GM19351 (cell line): ENCODE measurements at regions not wholly inside any gene's neighbourhood (a gene's known extent, or its start where the extent isn't known, plus 50 kb on each side); places are given as distances from the start of the nearest gene placed in this dataset.
A peak's percentile ranks its signal among the peaks of the same experiment; 100 is the strongest.

Source experiments
- ATAC-seq: cut with Tn5 transposase; IDR thresholded peaks from one replicate; pipeline ENCODE4 v1.9.1; 2021; ENCODE audit warnings: mild to moderate bottlenecking, moderate library complexity; ENCODE audit not compliant: unreplicated experiment

DNA sequence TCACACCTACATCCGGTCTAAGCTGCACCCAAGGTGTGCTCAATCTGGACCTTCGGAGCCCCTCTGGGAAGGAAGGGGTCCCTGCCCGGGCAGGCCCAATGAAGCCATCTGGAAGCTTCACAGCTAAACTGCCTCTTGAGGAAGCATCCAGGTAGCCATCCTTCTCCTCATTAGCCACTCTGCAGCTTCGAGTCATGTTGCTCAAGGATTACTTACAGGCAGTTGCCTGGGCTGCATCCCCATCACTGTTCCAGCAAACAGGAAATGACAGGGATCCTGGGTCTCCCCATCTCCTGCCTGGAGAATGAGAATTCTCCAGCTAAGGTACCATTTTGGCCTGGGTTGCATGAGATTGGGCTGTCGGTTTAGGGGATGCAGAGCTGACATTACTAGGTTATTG, 91.7 kb downstream of the ERMARD start:
- no peak for ATAC-seq

GRCh38 chr6:169841907-169842606, 90.6 kb downstream of the ERMARD start:
- no peak for ATAC-seq

DNA sequence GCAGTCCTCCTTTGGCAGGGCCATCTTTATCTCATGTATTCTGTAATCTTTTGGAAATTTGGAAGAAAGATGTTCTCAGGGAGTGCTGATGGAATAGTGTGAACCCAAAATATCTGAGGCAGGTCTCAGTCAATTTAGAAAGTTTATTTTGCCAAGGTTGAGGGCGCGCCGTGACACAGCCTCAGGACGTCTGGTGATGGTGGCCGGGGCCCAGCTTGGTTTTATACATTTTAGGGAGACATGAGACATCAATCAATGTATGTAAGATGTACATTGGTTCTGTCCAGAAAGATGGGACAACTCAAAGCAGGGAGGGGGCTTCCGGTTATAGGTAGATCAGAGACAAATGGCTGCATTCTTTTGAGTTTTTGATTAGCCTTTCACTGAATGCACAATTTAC, 89.8 kb downstream of the ERMARD start:
- ATAC-seq = no peak

- ATAC-seq = no peak
Observed at GRCh38 chr6:169839898-169840631, 88.6 kb downstream of the ERMARD start.

- ATAC-seq = no peak
Observed at GRCh38 chr6:169839493-169839892, 88.1 kb downstream of the ERMARD start.

GRCh38 chr6:169839029-169839481, 87.6 kb downstream of the ERMARD start:
- no peak for ATAC-seq

DNA sequence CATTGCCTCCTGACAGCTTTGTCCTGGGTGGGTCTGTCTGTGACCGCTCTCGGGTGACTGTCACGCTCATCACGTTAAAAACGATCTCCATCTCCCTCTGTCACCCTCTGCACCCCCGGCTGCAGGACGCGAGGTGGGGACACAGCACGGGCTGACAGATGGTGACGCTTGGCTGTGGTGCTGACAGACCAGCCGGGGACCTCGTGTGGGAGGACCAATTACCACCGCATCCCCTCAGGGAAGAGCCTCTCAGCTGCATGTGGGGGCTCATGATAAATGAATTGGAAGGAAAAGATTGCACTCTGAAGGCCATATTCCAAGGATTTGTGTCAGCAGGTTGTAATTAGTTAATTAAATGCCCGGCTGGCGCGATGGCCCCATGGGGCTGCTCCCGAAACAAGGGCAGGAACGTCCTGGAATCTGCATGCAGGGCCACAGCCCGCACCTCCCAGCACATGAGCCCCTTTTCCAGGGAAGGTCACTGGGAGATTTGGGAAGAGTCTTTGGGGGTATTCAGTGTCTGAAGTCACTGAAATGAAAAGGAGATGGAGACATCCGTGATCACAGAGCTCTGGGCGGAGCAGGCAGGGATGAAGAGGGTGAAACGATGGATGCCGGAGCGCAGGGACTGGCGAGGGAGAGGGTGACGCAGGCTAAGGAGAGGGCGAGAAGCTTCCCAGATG, 87.1 kb downstream of the ERMARD start:
- ATAC-seq = no peak

DNA sequence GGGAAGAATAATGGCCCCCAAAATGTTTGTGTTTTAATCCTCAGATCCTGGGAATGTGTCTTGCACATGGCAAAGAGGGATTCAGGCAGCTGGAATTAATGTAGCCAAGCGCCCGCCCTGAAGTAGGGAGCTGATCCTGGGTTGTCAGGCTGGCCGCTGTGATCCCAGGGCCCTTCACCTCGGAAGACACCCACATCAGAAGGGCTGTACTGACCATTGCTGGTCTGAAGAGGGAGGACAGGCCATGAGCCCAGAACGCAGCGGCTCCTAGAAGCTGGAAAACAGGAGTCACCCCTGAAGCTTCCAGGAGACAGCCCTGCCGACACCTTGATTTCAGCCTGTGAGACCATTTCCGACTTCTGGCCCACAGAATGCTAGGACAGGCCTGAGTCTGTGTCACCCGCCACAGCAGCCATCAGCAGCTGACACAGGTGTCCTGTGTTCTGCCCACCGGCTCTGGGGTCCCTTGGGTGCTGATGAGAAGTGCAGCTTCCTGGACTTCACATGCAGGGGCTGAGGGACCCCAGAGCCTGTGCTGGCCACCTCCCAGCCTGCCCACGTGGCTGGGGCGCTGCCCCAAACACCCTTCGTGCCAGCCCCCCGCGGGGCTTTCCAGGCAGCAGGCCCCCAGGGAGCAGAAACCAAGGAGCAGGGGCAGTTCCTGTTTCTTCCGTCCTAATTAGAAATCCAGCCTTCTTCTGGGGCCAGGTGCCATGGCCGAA, 86.3 kb downstream of the ERMARD start:
- ATAC-seq = no peak

DNA sequence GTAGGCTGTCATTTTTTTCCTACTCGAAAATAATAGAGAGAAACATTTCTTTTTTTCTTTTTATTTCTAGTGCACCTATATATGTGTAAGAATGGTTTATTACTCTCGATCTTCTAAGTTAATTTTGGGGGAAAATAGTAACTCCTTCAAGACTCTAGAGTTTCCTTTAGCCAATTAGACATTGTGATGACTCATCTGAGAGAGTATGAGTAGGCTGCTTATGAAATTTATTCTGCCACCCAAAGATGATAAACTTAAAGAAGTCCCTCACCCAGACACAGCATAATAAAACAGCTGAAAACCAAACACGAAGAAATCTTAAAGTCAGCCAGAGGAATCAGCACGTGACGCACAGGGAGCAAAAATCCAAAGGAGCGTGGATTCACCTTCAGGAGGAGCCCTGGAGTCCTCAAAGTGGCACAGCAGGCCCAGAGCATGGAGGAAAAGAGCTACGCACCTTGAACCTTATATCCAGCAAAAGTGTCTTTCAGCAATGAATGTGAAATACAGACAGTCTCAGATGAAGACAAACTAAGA, 81.9 kb downstream of the ERMARD start:
- ATAC-seq = no peak

DNA sequence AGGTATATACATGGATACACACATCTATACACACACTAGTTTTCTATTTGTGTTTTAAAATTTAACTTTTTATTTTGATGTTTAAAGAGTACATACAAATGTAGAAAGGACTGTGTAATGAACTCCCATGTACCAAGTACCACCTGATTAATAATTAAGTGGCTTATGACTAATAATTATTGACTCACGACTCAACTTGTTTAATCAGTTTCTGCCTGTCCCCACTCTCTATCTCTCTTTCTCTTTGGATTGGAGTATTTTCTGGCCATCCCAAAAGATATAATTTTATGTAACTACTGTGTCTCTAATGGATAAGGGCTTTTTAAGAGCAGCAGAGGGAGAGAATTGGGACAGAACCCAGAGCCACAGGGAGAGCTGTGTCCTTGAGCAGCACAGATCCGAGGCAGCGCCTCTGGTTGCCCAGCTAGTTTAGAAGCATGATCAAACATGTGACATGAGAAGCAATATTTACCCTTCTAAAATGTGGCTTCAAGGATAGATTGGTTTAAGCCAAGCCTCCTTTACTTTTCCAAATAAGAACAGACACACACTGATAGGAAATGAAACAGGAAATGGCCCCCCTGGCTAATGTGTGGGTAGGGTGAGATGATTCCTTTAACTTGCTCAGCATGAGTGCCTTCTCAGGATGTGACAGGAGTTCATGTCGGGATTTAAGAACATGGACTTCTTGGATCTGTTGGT, 81.0 kb downstream of the ERMARD start:
- ATAC-seq = no peak

DNA sequence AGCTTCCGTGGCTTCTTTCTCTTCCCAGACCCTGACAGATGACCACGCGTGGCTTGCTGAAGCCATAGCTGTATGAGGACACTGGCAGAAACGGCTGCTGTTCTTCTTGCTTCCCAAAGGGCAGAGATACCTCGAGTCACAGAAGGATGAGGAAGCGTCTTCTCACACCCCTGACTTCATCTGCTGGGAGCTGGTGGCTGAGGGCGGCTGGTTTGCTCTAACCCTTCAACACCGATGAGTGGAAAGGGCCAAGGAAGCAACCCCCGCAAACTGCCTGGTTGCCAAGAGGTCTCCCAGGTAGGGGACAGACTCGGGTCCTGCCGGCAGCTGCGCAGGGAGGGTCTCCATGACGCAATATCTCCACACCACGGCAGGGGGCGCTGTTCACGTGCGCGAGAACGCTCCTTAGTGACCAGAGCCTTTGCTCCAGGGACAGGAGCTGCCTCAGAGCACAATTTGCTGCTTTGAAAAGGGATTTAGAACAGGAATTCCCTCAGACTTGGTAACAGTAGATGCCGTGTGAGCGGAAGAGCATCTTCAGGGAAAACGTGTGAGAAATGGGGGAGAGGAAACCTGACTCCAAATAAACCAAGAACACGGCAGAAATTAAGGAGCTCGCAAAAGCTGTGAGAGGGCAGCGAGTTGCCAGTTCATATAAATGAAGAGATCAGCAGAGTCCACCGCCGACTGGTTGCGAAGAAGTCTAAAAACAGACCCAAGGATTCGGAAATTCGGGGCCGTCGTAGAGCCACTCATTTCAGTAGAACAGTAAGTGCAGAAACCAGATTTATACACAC, 80.2 kb downstream of the ERMARD start:
- peak; percentile 87 for ATAC-seq
